GM12874 (cell line): ENCODE measurements at regions not wholly inside any gene's neighbourhood (a gene's known extent, or its start where the extent isn't known, plus 50 kb on each side); places are given as distances from the start of the nearest gene placed in this dataset.

ENCODE experiments used
- CTCF ChIP-seq: IDR thresholded peaks from 2 replicates; pipeline ENCODE4 v1.5.1; 2011; ENCODE audit warnings: low read depth, mild to moderate bottlenecking, control low read depth, low read length, moderate library complexity; ENCODE audit not compliant: insufficient read depth

DNA sequence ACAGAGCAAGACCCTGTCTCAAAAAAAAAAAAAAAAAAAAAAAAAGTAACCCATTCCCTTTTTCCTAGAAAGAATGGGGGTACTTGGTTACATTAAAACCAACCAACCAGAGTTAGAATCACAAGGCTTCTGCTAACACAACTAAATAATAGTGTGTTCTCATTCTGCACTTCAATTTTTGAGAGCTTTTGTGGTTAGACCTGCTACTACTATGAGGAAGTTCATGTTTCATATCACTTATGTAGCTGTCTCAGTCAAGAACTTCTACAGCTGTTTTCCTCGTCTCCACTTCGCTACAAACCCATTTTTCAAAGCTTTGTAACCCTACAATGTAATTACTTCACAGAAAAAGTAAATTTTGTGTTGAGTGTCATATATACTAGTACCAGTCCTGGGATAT is 58.3 kb downstream of the PDHA2 start:
- no peak for TF ChIP-seq CTCF

- no peak for TF ChIP-seq CTCF
Measured at GRCh38 chr4:95909211-95909610, 69.3 kb downstream of the PDHA2 start.

- no peak for TF ChIP-seq CTCF
Measured at GRCh38 chr4:95910749-95911148, 70.9 kb downstream of the PDHA2 start.

DNA sequence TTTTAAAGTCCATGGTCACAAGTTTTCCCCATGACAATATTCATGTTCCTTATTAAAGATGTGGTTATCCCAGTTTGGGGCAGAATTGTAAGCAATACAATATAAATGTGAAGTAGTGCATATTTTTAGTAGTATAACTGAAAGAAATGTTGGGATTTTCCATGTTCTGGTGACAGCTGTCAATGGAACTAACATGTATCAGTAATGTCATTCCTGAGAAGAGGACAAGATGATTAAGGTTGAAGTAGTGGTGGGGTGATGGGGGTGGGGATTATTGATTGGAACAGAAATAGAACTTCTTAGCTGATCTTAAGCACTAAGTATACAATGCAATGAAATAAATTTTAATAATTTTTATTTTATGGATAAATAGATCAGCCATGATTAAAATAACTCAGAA is 81.6 kb downstream of the PDHA2 start:
- no peak for TF ChIP-seq CTCF

- no peak for TF ChIP-seq CTCF
Measured at GRCh38 chr4:95929448-95930064, 89.7 kb downstream of the PDHA2 start.

- no peak for TF ChIP-seq CTCF
Measured at GRCh38 chr4:95939141-95939540, 99.2 kb downstream of the PDHA2 start.

GRCh38 chr4:95949136-95949765 is 109.4 kb downstream of the PDHA2 start:
- TF ChIP-seq CTCF: no peak
